ENCODE measurements at regions not wholly inside any gene's neighbourhood (a gene's known extent, or its start where the extent isn't known, plus 50 kb on each side); places are given as distances from the start of the nearest gene placed in this dataset.

DNA sequence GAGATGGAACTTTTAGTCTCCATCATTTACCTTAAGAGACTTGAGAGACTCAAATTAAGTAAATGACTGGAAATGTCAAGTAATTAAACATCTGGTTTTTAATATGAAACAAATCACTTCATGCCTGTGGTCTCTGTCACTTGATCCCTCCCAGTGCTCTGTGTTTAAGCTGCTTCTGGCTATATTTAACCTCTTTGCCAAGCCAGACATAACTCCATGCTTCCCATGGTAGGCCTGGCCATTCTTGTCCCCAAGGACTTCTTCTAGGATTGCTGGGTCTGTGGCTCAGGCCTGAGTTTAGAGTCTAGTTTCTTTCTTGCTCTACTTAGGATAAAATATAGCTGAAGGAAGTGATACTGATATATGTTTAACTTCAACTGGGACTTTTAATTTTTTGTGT lies 1013.6 kb downstream of the FLRT2 start:
- DNase-seq (ENCODE audit: low read depth in 2 of 3, low spot score in 2 of 3), result no peak

DNA sequence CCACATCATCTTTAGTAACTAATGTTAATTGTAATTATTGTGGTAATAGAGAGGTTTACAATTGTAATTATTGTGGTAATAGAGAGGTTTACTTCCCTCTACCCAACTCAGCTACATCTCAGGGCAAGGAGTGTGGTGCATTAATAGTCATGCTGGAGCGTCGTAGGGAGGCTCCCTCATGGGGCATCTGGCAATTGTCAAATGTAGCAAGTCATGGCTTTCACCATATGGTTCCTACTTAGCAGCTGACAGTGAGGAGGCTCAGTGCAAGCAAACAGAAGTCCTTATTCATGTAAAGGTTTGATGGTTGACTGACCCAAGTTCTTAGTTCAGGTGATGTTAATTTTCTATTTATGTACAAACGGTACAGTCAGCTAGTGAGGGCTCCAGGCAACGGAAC lies 1012.0 kb downstream of the FLRT2 start:
- no peak for DNase-seq (ENCODE audit: low read depth in 2 of 3, low spot score in 2 of 3)

DNA sequence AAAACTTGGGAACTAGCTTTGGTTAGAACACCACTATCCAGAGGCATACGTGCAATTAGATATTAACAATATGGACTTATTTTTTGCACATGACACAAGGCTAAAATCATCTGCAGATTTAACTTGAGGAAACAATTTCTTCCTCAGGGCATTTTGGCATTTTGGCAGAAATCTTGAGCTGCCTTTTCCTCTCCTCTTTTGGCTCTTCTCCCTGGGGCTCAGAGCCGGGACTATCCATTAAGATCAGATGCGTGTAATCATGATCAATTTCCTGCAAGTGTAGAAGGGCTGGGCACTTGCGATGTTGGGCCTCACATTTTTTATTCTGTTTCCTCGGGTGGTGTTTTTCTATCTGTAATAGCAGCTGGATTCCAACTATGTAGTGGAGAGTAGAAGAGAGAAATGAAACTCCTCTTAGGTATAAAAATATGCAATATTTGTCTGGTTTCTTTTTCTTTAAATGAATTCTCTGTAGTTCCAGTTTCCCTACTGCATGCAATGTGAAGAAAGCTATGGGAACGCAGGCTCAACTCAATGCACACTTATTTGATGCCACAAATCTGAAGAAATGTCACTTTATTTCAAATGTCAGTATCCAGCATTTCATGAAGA lies 1010.8 kb downstream of the FLRT2 start:
- DNase-seq (ENCODE audit: low read depth in 2 of 3, low spot score in 2 of 3), result no peak

DNA sequence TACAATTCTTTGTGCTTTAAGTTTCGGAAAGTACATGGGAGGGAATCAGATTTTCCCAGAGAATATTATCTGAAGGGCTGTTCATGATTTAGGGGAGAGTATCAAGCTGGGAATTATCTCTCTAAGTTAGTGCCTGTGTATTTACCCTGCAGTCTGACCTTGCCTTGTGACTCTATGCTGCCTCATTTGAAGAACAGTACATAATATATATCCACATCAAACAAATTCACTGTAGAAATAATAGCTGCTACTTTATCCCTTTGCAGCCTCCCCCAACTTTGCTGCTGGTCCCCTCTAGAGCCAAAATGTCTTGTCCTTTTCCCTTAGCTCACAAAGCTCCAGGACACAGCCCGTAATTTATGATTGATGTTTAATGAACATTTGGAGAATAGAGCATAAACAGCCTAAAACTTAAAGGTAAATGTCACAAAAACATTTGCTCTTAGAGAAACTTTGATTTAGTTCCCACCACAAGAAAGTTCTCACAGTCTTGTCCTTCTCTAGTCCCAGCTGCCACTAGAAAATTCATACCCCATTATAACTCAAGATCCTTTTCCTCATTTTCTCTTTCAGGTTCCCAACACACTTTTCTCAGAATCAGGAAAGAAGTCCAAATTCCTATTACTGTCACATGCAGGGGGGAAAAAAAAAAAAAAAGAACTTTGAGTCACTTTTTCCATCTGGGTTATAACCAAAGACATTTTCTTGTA lies 1009.6 kb downstream of the FLRT2 start:
- no peak for DNase-seq (ENCODE audit: low read depth in 2 of 3, low spot score in 2 of 3)

DNA sequence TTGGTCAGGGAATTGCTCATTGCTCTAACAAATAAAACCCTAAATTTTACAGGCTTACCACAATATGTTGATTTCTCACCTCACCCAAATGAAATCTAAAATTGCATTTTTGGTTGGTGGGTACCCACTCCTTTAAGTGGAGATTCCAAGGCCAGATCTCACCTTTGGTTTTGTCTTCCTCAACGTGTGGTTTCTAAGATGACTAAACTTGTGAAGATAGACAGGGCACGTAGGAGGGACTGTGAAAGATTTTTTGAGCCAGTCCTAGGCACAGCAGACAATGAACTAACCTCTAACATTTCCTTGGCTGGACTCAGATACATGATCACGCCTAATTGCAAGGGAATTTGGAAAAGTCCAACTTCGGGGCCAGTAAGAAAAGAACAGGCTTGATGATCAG lies 1003.9 kb downstream of the FLRT2 start:
- DNase-seq (ENCODE audit: low read depth in 2 of 3, low spot score in 2 of 3), result no peak

DNA sequence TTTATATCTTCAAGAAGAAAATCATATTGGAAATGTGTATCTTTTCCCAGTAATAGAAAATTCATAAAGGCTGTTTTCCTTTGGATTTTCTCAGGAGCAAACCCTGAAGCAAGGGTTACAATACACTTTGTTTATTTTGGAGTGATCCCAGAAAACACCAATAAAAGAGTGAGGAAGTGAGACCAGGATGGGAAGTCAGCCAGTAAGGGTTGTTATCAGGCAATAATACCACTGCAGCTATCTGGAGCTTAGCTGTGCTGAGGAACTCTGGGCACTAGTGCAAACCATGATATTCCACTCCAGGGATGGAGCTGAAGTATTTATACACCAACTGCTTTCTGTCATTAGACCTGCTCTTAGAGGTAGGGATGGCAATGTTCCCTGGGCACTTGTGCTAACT lies 1002.3 kb downstream of the FLRT2 start:
- no peak for DNase-seq (ENCODE audit: low read depth in 2 of 3, low spot score in 2 of 3)

DNA sequence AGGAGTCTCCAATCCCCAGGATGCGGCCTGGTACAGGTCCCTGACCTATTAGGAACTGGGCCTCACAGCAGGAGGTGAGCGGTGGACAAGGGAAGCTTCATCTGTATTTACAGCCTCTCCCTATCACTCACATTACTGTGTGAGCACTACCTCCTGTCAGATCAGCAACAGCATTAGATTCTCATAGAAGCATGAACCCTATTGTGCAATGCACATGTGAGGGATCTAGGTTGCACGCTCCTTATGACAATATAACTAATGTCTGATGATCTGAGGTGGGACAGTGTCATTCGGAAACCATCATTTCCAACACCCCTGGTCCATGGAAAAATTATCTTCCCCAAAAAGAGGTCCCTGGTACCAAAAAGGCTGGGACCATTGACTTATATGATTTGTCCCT lies 1000.5 kb downstream of the FLRT2 start:
- no peak for DNase-seq (ENCODE audit: low read depth in 2 of 3, low spot score in 2 of 3)

DNA sequence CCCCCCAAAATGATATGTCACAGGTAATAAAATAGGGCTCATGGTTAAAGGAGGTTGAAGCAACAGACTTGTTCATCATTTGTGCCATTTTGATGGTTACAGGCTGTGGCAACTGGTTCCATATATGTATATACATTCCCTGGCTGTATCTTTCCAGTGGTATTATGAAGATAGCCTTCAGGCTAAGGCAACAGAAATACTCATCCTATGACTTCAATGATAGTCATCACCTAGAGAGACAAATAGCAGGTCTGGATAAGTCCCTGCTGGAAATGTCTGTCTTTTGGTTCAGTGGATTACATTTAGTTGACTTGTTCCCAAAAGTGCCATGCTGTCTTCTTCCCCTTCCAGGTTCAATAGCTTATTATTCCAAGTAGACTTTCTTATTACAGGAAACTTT lies 997.4 kb downstream of the FLRT2 start:
- no peak for DNase-seq (ENCODE audit: low read depth in 2 of 3, low spot score in 2 of 3)

DNA sequence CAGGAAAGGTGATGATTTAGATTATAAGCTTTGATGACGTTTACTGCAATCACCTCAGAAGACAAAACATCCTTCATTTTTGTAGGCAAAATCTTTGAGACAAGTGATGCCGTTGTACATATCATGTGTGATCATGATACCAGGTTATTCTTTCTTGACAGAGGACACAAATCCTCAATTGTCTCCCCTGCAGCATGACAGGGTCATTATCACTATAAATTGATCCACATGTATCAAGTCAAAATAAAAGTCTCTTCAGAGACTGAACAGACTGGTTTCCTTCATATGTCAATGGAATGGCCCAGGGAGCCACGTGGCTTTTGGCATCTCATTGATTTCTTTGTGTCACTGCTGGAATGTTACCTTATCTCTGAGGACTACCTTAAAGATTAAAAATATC lies 995.7 kb downstream of the FLRT2 start:
- DNase-seq (ENCODE audit: low read depth in 2 of 3, low spot score in 2 of 3), result no peak

DNA sequence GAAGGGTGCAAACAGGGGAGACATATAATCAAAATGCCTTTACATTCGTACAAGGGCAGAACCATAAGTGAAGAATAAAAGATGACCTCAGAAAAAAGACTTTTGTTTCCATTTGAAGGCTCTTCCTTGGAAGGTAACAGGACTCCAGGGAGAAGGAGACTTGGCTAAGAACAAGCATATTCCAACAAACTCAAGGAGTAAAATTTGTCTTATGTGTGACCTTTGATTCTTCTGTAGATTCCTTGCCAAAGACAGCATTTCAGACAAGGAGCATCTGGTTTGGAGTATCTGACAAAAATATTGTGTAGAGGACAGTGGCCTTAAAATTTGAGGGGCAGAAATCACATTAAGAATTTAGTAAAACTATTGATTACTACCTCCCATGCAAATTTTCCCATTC lies 991.9 kb downstream of the FLRT2 start:
- no peak for DNase-seq (ENCODE audit: low read depth in 2 of 3, low spot score in 2 of 3)

DNA sequence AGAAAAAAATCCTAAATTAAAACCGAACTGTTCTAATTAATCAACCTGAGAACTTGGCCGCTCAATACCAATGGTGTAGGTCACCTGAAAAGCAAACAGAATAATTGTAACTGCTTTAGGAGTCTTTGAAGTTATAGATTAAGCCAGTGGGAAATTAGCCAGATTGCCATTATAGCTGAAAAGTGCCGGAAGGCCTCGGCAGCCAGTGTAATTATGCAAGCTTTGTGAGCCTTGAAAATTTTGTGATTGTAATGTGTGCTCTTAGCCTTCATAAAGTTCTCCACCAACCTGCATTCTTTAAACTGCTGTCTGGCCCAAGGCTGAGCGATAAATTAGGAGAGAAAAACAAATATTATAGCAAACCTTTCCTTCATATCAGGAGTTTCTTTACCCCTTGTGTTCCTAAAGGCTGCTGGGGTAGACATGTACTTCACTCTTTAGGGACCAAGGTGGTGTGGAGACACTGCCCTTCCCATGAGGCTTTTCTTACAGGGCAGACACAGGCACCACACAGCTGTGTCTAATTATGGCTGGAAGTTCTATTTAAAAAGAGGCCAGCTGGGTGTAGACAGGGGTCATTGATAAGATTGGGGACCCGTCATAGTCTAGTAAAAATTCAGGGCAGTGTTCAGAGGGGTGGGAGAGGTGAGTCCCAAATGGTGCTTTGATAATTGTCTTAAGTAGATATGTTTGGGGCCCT lies 991.2 kb downstream of the FLRT2 start:
- DNase-seq (ENCODE audit: low read depth in 2 of 3, low spot score in 2 of 3), result no peak

DNA sequence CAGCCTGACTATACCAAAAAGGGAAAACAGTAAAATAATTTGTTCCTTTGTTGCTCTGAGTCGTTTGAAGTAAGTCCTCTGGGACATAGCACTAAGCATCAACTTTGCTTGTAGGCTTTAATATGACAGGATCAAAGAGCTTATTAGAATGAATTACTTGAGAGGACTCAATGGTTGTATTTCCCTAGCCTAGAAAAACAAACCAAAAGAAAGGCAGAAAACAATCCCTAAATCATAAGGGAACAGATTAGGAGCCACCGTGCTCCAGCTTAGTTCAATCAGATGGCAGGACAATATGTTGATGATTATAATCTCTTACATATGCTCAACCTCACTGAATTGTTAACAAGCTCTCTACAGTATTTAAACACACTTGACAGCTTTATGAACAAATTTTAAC lies 988.4 kb downstream of the FLRT2 start:
- DNase-seq (ENCODE audit: low read depth in 2 of 3, low spot score in 2 of 3), result no peak

DNA sequence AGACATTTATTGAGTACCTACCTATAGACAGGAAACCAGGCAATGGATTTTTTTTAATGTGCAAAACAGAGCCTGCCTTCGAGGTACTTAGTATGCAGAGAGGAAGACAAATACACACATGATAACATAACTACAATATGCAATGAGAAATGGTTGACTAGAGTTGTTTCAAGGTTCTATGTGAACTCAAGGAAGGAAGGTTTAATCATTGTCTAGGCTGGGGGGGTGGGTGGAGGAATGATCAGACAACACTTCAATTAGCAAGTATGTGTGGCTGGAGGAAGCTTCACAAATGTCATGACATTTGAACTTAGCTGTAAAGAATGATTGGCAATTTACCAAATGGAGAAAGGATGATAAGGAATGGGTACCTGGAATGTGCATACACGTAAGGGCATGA lies 985.3 kb downstream of the FLRT2 start:
- no peak for DNase-seq (ENCODE audit: low read depth in 2 of 3, low spot score in 2 of 3)

DNA sequence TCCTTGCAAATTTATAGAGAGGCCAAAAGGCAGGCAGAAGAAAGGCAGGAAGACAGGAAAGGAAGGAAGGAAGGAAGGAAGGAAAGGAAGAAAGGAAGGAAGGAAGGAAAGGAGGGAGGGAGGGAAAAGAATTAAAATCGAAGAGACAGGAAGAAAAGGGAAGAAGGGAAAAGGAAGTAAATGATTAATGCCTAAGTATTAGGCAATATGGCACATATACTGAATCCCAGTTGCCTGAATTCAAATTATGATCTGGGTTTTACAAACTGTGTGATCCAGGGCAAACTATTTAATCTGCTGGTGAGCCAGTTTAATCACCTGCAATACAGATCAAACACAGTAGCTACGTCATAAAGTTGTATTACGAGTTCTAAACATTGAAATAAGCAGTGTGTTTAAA lies 983.6 kb downstream of the FLRT2 start:
- DNase-seq (ENCODE audit: low read depth in 2 of 3, low spot score in 2 of 3), result no peak

DNA sequence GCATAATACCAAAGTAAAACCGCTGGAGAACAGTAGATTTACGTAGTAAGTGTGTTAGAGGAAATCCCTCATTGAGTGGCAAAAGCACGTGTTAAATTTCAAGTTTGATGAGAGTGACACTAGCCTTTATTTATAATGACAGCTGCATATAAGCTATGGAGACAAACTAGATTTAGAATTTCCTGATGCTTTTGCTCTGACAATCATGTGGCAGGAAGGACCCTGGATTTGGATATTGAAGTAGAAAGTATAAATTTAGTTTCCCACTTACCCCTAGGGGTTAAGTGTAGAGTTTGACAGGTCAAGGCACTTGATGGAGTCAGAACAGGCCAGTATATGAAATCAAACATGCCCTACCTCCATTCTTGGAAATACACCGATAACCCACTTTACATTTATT lies 983.1 kb downstream of the FLRT2 start:
- DNase-seq (ENCODE audit: low read depth in 2 of 3, low spot score in 2 of 3), result no peak

DNA sequence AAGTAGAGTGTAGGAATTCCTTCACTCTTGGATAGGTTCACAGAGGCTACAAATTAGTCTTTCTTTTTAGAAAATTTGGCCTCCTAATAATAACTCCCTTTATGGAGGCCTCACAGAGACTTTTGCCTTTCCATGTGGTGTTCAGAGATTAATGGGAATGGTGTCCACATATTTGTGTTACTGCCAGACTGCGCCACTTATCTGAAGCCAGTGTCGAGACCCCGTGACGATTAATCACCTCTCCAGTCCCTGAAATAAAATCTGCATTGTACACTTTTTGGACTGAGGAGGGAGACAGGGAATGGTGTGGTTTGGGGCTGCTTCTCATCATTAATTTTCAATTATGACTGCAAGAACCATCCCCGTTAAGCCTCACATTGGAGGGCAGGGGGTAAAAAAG lies 980.5 kb downstream of the FLRT2 start:
- no peak for DNase-seq (ENCODE audit: low read depth in 2 of 3, low spot score in 2 of 3)

DNA sequence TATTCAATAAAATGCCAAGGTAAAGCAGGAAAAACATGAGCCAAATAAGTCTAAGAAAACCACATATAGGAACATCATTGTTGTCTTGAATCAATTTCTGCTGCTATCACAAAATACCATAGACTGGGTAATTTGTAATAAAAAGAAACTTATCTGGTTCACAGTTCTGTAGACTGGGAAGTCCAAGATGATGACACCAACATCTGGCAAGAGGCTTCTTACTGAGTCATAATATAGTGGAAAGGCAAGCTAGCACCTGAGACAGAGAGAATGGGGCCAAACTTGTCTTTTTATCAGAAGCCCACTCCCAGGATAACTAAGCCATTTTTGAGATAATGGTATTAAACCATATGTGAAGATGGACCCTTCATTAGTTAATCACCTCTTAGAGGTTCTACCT lies 975.9 kb downstream of the FLRT2 start:
- DNase-seq (ENCODE audit: low read depth in 2 of 3, low spot score in 2 of 3), result no peak

DNA sequence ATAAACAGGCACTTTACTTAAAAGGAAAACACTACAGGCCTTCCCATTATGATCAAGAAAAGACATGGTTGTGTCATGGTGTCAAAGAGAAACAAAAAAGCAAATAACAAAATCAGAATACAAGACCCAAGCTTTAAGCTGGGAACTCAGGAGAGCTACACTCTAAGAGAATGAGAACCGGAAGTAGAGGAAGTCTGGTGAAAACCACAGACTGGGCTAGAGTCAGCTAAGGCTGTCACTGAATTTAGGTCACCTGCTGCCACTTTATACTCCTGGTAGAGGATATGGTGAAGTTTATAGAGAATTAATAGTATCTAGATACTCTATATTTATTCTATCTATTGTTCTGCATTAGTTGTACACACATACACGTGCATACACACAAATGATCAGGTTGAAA lies 971.7 kb downstream of the FLRT2 start:
- no peak for DNase-seq (ENCODE audit: low read depth in 2 of 3, low spot score in 2 of 3)

DNA sequence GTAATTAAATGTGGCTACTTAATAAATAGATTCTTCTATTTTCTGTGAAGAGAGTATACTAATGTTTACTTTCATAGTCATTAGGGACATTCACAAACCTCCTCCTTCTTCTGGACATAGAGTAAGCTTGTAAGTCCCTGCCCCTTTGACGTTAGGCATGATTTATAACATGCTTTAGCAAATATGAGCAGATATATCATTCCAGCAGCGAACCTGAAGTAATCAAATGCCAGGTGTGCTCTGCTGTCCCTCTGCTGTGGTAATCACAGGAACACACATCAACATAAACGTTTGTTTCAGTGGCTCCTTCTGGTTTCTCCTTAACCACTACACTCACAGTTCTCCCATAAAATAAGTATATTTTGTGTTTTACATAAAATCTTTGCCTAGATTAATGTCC lies 961.8 kb downstream of the FLRT2 start:
- no peak for DNase-seq (ENCODE audit: low read depth in 2 of 3, low spot score in 2 of 3)

DNA sequence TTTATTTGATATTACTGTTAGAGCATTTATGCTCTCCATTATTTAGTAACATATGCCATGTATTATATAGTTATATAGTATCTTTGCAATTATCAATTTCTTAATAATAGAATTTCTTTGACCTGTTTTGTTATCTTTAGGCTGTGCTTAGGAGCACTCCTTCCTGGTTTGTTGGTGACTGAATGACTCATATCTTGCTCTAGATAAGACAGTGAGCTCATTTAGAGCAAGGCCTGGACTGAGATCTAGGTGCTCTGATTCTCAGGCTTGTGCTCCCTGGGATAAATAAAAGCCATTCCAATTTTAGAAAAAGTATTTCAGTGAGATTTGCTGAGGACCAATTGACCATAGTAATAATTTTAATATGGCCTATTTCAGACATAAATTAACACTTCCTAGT lies 951.2 kb downstream of the FLRT2 start:
- no peak for DNase-seq (ENCODE audit: low read depth in 2 of 3, low spot score in 2 of 3)

DNA sequence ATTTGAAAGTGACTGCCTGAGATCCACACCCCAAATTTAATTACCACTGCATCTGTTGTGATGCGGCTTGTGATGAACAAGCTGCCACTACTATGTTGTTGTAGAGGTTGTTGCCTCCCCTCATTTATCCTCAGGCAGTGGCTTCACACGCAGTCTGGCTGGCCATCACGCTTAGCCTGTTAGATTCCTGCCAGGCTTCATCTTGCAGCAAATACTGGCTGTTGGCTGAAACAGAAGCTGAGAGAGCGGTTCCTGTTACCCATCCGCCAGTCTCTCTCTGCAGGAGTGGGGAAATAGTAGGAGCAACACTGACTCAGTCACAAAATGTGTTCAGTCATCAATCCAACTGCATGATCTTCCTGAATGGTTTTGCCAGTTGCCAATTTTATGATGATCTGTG lies 934.4 kb downstream of the FLRT2 start:
- DNase-seq (ENCODE audit: low read depth in 2 of 3, low spot score in 2 of 3), result no peak

DNA sequence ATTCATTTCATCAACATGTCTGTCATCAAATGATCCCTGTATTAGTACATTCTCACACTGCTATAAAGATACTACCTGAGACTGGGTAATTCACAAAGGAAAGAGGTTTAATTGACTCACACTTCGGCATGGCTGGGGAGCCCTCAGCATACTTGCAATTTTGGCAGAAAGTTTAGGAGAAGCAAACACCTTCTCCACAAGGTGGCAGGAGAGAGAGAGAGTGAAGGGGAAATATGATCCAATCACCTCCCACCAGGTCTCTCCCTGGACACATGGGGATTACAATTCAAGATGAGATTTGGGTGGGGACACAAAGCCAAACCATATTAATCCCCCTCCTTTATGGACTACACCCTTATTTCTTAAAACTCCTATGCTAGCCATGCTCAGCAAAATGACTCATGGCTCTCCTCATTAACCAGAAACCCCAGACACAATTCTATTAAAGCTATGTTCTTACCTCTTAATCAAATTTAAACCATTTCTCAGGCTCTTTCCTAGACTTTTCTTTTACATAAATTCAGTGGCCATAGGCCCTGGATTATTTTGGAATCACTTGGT lies 932.3 kb downstream of the FLRT2 start:
- no peak for DNase-seq (ENCODE audit: low read depth in 2 of 3, low spot score in 2 of 3)

Measured in activated CD8-positive, alpha-beta memory T cell treated with anti-CD3 and anti-CD28 coated beads for 48 hours (primary cell).